ENCODE measurements at regions not wholly inside any gene's neighbourhood (a gene's known extent, or its start where the extent isn't known, plus 50 kb on each side); places are given as distances from the start of the nearest gene placed in this dataset.

DNA sequence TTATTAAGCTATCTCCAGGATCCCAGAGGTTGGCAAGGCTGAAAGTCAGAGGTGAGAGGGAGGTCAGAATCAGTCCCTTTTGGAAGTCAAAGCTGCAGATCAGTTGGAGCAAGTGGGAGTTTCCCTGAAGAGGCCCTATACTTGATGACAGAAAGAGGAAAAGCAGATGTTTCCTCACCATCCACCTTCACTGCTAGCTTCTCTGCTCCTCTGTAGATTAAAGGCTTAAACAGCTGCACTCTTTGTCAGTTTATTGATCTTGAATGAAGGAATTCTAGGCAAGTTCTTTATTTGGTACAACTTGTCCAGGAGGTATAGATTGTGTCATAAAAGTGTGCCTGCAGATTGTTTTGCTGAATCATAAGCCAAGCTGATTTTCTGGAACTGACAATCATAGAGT, 408.2 kb upstream of the TGFBR2 start:
- TF ChIP-seq, protein P1, sequence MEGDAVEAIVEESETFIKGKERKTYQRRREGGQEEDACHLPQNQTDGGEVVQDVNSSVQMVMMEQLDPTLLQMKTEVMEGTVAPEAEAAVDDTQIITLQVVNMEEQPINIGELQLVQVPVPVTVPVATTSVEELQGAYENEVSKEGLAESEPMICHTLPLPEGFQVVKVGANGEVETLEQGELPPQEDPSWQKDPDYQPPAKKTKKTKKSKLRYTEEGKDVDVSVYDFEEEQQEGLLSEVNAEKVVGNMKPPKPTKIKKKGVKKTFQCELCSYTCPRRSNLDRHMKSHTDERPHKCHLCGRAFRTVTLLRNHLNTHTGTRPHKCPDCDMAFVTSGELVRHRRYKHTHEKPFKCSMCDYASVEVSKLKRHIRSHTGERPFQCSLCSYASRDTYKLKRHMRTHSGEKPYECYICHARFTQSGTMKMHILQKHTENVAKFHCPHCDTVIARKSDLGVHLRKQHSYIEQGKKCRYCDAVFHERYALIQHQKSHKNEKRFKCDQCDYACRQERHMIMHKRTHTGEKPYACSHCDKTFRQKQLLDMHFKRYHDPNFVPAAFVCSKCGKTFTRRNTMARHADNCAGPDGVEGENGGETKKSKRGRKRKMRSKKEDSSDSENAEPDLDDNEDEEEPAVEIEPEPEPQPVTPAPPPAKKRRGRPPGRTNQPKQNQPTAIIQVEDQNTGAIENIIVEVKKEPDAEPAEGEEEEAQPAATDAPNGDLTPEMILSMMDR (conservative IDR thresholded peaks at IDR 0.05; ENCODE audit: low read depth in 2 of 2): no peak
- TF ChIP-seq EZH2phosphoT487 (IDR thresholded peaks at IDR 0.05; ENCODE audit: unreplicated experiment): no peak
- no peak for TF ChIP-seq EZH2 (IDR thresholded peaks at IDR 0.05; ENCODE audit: low read depth, unreplicated experiment)
- TF ChIP-seq ZNF114 (CRISPR knock-in tag; IDR thresholded peaks at IDR 0.05): no peak
- no peak for TF ChIP-seq JUNB (IDR thresholded peaks at IDR 0.05; ENCODE audit: unreplicated experiment)
- TF ChIP-seq POLR2AphosphoS5 (IDR thresholded peaks at IDR 0.05; ENCODE audit: low read depth): no peak
- TF ChIP-seq, protein P2, sequence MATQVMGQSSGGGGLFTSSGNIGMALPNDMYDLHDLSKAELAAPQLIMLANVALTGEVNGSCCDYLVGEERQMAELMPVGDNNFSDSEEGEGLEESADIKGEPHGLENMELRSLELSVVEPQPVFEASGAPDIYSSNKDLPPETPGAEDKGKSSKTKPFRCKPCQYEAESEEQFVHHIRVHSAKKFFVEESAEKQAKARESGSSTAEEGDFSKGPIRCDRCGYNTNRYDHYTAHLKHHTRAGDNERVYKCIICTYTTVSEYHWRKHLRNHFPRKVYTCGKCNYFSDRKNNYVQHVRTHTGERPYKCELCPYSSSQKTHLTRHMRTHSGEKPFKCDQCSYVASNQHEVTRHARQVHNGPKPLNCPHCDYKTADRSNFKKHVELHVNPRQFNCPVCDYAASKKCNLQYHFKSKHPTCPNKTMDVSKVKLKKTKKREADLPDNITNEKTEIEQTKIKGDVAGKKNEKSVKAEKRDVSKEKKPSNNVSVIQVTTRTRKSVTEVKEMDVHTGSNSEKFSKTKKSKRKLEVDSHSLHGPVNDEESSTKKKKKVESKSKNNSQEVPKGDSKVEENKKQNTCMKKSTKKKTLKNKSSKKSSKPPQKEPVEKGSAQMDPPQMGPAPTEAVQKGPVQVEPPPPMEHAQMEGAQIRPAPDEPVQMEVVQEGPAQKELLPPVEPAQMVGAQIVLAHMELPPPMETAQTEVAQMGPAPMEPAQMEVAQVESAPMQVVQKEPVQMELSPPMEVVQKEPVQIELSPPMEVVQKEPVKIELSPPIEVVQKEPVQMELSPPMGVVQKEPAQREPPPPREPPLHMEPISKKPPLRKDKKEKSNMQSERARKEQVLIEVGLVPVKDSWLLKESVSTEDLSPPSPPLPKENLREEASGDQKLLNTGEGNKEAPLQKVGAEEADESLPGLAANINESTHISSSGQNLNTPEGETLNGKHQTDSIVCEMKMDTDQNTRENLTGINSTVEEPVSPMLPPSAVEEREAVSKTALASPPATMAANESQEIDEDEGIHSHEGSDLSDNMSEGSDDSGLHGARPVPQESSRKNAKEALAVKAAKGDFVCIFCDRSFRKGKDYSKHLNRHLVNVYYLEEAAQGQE (IDR thresholded peaks at IDR 0.05; ENCODE audit: unreplicated experiment): no peak
- TF ChIP-seq NANOG (IDR thresholded peaks at IDR 0.05; ENCODE audit: borderline replicate concordance): no peak
- no peak for TF ChIP-seq STAT1 (IDR thresholded peaks at IDR 0.05; ENCODE audit: unreplicated experiment)
- TF ChIP-seq, protein P3, sequence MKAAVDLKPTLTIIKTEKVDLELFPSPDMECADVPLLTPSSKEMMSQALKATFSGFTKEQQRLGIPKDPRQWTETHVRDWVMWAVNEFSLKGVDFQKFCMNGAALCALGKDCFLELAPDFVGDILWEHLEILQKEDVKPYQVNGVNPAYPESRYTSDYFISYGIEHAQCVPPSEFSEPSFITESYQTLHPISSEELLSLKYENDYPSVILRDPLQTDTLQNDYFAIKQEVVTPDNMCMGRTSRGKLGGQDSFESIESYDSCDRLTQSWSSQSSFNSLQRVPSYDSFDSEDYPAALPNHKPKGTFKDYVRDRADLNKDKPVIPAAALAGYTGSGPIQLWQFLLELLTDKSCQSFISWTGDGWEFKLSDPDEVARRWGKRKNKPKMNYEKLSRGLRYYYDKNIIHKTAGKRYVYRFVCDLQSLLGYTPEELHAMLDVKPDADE (IDR thresholded peaks at IDR 0.05): no peak
- TF ChIP-seq, protein P4, sequence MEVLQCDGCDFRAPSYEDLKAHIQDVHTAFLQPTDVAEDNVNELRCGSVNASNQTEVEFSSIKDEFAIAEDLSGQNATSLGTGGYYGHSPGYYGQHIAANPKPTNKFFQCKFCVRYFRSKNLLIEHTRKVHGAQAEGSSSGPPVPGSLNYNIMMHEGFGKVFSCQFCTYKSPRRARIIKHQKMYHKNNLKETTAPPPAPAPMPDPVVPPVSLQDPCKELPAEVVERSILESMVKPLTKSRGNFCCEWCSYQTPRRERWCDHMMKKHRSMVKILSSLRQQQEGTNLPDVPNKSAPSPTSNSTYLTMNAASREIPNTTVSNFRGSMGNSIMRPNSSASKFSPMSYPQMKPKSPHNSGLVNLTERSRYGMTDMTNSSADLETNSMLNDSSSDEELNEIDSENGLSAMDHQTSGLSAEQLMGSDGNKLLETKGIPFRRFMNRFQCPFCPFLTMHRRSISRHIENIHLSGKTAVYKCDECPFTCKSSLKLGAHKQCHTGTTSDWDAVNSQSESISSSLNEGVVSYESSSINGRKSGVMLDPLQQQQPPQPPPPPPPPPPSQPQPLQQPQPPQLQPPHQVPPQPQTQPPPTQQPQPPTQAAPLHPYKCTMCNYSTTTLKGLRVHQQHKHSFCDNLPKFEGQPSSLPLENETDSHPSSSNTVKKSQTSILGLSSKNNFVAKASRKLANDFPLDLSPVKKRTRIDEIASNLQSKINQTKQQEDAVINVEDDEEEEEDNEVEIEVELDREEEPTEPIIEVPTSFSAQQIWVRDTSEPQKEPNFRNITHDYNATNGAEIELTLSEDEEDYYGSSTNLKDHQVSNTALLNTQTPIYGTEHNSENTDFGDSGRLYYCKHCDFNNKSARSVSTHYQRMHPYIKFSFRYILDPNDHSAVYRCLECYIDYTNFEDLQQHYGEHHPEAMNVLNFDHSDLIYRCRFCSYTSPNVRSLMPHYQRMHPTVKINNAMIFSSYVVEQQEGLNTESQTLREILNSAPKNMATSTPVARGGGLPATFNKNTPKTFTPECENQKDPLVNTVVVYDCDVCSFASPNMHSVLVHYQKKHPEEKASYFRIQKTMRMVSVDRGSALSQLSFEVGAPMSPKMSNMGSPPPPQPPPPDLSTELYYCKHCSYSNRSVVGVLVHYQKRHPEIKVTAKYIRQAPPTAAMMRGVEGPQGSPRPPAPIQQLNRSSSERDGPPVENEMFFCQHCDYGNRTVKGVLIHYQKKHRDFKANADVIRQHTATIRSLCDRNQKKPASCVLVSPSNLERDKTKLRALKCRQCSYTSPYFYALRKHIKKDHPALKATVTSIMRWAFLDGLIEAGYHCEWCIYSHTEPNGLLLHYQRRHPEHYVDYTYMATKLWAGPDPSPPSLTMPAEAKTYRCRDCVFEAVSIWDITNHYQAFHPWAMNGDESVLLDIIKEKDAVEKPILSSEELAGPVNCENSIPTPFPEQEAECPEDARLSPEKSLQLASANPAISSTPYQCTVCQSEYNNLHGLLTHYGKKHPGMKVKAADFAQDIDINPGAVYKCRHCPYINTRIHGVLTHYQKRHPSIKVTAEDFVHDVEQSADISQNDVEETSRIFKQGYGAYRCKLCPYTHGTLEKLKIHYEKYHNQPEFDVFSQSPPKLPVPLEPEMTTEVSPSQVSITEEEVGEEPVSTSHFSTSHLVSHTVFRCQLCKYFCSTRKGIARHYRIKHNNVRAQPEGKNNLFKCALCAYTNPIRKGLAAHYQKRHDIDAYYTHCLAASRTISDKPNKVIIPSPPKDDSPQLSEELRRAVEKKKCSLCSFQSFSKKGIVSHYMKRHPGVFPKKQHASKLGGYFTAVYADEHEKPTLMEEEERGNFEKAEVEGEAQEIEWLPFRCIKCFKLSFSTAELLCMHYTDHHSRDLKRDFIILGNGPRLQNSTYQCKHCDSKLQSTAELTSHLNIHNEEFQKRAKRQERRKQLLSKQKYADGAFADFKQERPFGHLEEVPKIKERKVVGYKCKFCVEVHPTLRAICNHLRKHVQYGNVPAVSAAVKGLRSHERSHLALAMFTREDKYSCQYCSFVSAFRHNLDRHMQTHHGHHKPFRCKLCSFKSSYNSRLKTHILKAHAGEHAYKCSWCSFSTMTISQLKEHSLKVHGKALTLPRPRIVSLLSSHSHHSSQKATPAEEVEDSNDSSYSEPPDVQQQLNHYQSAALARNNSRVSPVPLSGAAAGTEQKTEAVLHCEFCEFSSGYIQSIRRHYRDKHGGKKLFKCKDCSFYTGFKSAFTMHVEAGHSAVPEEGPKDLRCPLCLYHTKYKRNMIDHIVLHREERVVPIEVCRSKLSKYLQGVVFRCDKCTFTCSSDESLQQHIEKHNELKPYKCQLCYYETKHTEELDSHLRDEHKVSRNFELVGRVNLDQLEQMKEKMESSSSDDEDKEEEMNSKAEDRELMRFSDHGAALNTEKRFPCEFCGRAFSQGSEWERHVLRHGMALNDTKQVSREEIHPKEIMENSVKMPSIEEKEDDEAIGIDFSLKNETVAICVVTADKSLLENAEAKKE (CRISPR knock-in tag; IDR thresholded peaks at IDR 0.05): no peak

Measured in GM23338 (cell line).